ENCODE measurements at regions not wholly inside any gene's neighbourhood (a gene's known extent, or its start where the extent isn't known, plus 50 kb on each side); places are given as distances from the start of the nearest gene placed in this dataset.
"Not testable (repeated sequence)": the region's sequence is repeated elsewhere in the genome, so short reads cannot be mapped to it uniquely, and the experiment has no call there.

- DNase-seq (ENCODE audit: low spot score), result no peak
Measured at GRCh38 chr2:19652811-19653210, 249.0 kb downstream of the TTC32 start.

GRCh38 chr2:19651466-19651865 is 250.3 kb downstream of the TTC32 start:
- no peak for DNase-seq (ENCODE audit: low spot score)

- DNase-seq (ENCODE audit: low spot score), result peak; percentile 94
Measured at GRCh38 chr2:19649785-19650380, 251.9 kb downstream of the TTC32 start.

- peak; percentile 22 for DNase-seq (ENCODE audit: low spot score)
Measured at GRCh38 chr2:19649142-19649541, 252.6 kb downstream of the TTC32 start.

- peak; percentile 70 for DNase-seq (ENCODE audit: low spot score)
Measured at GRCh38 chr2:19648583-19648982, 253.2 kb downstream of the TTC32 start.

- DNase-seq (ENCODE audit: low spot score), result no peak
Measured at GRCh38 chr2:19646987-19647386, 254.8 kb downstream of the TTC32 start.

GRCh38 chr2:19644763-19645162 is 257.0 kb downstream of the TTC32 start:
- no peak for DNase-seq (ENCODE audit: low spot score)

GRCh38 chr2:19643117-19643518 is 258.7 kb downstream of the TTC32 start:
- no peak for DNase-seq (ENCODE audit: low spot score)

GRCh38 chr2:19642501-19642900 is 259.3 kb downstream of the TTC32 start:
- DNase-seq (ENCODE audit: low spot score), result no peak

GRCh38 chr2:19635951-19636510 is 265.8 kb downstream of the TTC32 start:
- no peak for DNase-seq (ENCODE audit: low spot score)

GRCh38 chr2:19632403-19632991 is 269.3 kb downstream of the TTC32 start:
- DNase-seq (ENCODE audit: low spot score), result no peak

- no peak for DNase-seq (ENCODE audit: low spot score)
Measured at GRCh38 chr2:19631871-19632270, 269.9 kb downstream of the TTC32 start.

- no peak for DNase-seq (ENCODE audit: low spot score)
Measured at GRCh38 chr2:19630921-19631320, 270.9 kb downstream of the TTC32 start.

GRCh38 chr2:19627359-19627758 is 268.9 kb upstream of the OSR1 start:
- no peak for DNase-seq (ENCODE audit: low spot score)

GRCh38 chr2:19623488-19623887 is 265.1 kb upstream of the OSR1 start:
- peak; percentile 49 for DNase-seq (ENCODE audit: low spot score)

GRCh38 chr2:19617257-19617848 is 258.9 kb upstream of the OSR1 start:
- DNase-seq (ENCODE audit: low spot score), result peak; percentile 19

- not testable (repeated sequence) for DNase-seq (ENCODE audit: low spot score)
Measured at GRCh38 chr2:19615402-19615801, 257.0 kb upstream of the OSR1 start.

GRCh38 chr2:19614066-19614465 is 255.6 kb upstream of the OSR1 start:
- DNase-seq (ENCODE audit: low spot score), result no peak

GRCh38 chr2:19611491-19612332 is 253.3 kb upstream of the OSR1 start:
- peak; percentile 99 for DNase-seq (ENCODE audit: low spot score)

GRCh38 chr2:19609266-19609665 is 250.8 kb upstream of the OSR1 start:
- no peak for DNase-seq (ENCODE audit: low spot score)

GRCh38 chr2:19607931-19608771 is 249.7 kb upstream of the OSR1 start:
- peak; percentile 90 for DNase-seq (ENCODE audit: low spot score)
